Glutamatergic neuron (in vitro differentiated cells): ENCODE measurements at regions not wholly inside any gene's neighbourhood (a gene's known extent, or its start where the extent isn't known, plus 50 kb on each side); places are given as distances from the start of the nearest gene placed in this dataset.
A peak's percentile ranks its signal among the peaks of the same experiment; 100 is the strongest.

Experiments
- DNase-seq: peaks from one replicate; pipeline ENCODE4 v3.0.0; 2022
- H3K27ac Mint-ChIP-seq: one replicate; pipeline ENCODE4 v1.8.0; 2020; ENCODE audit warnings: mild to moderate bottlenecking, mixed read lengths, inconsistent platforms; ENCODE audit not compliant: unreplicated experiment
- H3K27me3 Mint-ChIP-seq: one replicate; pipeline ENCODE4 v1.8.0; 2020; ENCODE audit warnings: mild to moderate bottlenecking, moderate library complexity, mixed read lengths, inconsistent platforms; ENCODE audit not compliant: unreplicated experiment
- H3K36me3 Mint-ChIP-seq: one replicate; pipeline ENCODE4 v1.8.0; 2020; ENCODE audit warnings: mild to moderate bottlenecking, mixed read lengths, inconsistent platforms; ENCODE audit not compliant: unreplicated experiment
- H3K4me1 Mint-ChIP-seq: one replicate; pipeline ENCODE4 v1.8.0; 2020; ENCODE audit warnings: mild to moderate bottlenecking, low read depth, mixed read lengths, inconsistent platforms; ENCODE audit not compliant: unreplicated experiment
- H3K4me3 Mint-ChIP-seq: one replicate; pipeline ENCODE4 v1.8.0; 2020; ENCODE audit warnings: mild to moderate bottlenecking, mixed read lengths, inconsistent platforms; ENCODE audit not compliant: unreplicated experiment
- H3K9me3 Mint-ChIP-seq: one replicate; pipeline ENCODE4 v1.8.0; 2020; ENCODE audit warnings: mild to moderate bottlenecking, moderate library complexity, mixed read lengths, inconsistent platforms; ENCODE audit not compliant: unreplicated experiment
- TF ChIP-seq, protein P1 (sequence below): fragments of 200-600 bp; sonication (generic); IDR thresholded peaks from one replicate; pipeline ENCODE4 v1.5.0; 2021; ENCODE audit not compliant: partially characterized antibody, unreplicated experiment

DNA sequence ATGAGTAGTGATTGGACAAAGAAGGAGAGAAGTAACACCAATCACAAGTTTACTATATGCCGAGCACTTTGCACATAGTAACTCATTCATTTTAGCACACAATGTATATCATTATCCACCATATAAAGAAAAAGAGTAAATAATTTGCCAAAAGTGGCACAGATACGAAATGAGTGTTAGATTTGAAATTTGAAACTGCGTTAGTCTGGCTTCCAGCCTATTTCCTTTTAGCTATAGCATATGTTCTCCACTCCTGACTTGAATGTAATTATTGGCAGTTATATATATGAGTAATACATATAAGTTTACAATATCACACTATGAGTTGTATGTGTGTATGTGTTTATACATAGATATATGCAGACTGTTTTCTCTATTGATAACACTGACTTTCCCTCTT, 98.6 kb downstream of the NOL4 start:
- Mint-ChIP-seq H3K9me3 (no peaks in the 10 kb centered on the region), H3K4me1 (peaks cover 2% of the 10 kb centered on the region), H3K27ac (no peak overlapping the region), H3K36me3 (no peaks in the 10 kb centered on the region), H3K27me3 (no peaks in the 10 kb centered on the region), H3K4me3 (no peak overlapping the region)
- DNase-seq: no peak
- TF ChIP-seq, protein P1, sequence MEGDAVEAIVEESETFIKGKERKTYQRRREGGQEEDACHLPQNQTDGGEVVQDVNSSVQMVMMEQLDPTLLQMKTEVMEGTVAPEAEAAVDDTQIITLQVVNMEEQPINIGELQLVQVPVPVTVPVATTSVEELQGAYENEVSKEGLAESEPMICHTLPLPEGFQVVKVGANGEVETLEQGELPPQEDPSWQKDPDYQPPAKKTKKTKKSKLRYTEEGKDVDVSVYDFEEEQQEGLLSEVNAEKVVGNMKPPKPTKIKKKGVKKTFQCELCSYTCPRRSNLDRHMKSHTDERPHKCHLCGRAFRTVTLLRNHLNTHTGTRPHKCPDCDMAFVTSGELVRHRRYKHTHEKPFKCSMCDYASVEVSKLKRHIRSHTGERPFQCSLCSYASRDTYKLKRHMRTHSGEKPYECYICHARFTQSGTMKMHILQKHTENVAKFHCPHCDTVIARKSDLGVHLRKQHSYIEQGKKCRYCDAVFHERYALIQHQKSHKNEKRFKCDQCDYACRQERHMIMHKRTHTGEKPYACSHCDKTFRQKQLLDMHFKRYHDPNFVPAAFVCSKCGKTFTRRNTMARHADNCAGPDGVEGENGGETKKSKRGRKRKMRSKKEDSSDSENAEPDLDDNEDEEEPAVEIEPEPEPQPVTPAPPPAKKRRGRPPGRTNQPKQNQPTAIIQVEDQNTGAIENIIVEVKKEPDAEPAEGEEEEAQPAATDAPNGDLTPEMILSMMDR: no peak

DNA sequence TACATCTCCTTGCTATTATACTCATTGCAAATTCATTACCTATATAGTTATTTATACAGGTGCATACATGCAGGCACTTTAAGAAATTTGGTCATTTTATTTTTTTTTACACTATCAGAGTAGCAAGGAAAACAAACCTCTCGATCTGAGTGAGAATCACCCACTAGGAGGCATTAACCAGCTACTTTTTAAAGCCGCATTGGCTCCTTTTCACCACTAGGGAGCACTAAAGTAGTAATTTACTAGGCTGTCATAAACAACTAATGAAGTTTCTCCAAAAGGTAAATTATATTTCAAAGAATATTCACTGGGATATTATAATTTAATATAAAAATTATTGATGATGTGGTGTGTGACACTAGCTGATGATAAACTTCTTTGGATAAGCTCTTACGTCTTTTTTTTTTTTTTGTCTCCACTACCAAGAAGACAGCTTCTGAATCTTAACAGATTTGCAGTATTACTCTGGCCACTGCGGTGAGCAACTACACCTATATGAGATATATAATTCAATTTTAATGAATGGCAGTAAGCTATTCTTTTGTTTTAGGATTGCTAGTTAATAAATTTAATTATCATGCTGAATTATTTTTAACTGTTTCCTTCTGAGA, 101.9 kb downstream of the NOL4 start:
- peak; percentile 19 for DNase-seq
- H3K36me3 Mint-ChIP-seq: no peaks in the 10 kb centered on the region
- H3K4me1 Mint-ChIP-seq: peaks cover 3% of the 10 kb centered on the region
- no peak overlapping the region for H3K27ac Mint-ChIP-seq
- H3K27me3 Mint-ChIP-seq: no peaks in the 10 kb centered on the region
- H3K4me3 Mint-ChIP-seq: no peak overlapping the region
- H3K9me3 Mint-ChIP-seq: no peaks in the 10 kb centered on the region
- TF ChIP-seq, protein P1: peak; percentile 93

DNA sequence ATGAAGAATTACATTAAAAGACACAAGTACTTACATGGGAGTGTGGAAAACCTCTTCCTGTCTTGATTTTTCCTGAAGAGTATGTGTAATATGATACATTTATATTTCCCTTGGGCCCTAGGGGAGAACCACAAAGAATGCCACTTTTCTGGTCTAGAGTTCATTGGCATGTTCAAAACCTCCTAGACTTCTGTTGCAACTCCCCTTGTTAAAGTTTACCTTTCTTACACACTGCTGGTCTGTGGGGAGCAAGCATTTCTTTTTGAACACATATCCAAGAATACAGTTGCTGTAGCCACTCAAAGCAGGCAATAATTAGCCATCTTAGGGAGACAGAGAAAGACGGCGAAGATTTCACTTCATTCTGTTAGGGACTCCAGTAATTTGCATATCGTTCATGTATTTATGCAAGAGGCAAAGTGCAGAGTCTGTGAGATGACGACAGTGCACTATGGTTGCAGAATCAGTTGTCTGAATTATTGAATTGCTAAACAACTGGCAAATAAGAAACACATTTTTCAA, 103.5 kb downstream of the NOL4 start:
- no peaks in the 10 kb centered on the region for H3K9me3 Mint-ChIP-seq
- no peaks in the 10 kb centered on the region for H3K27me3 Mint-ChIP-seq
- peaks cover 3% of the 10 kb centered on the region for H3K4me1 Mint-ChIP-seq
- no peak for DNase-seq
- no peaks in the 10 kb centered on the region for H3K36me3 Mint-ChIP-seq
- no peak overlapping the region for H3K27ac Mint-ChIP-seq
- no peak overlapping the region for H3K4me3 Mint-ChIP-seq
- TF ChIP-seq, protein P1: no peak

DNA sequence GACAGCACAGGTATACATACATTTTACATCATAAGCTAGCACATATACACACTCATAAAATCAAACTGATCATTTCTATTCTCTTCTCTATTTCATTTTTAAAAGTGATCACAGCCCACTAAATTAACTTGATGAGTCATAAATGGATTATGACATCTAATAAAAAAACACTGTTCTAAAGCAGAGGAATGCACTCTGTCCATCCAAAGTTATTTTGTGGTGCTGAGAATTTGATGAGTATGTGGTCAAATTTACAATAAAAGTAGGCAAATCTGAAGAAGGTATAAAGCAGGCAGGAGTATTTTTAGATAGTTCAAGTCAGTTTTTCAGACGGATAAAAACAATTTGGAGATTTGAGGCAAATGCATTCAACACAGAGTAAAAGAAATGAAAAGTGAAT, 104.4 kb downstream of the NOL4 start:
- no peaks in the 10 kb centered on the region for H3K9me3 Mint-ChIP-seq

DNA sequence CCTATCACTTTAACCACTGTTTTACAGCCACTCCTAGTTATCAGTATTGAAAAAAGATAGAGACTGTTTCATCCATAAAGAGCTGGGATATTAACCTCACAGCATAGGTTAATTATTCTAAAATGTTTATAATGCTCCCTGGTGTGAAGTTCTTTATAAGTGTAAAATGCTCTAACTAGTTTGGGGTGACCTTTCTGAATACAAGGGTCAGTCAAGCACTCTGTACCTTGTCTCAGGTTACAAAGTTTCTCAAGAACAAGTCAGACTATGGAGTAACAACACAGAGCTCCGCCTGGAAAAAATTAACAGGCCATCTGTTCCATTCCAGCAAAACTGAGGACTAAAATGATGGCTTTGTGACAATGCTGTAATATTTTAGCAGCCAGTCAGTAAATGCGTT, 107.4 kb downstream of the NOL4 start:
- H3K27me3 Mint-ChIP-seq: no peaks in the 10 kb centered on the region
- no peak overlapping the region for H3K27ac Mint-ChIP-seq

More for the DNA sequence above, 104.4 kb downstream of the NOL4 start:
- DNase-seq: no peak
- Mint-ChIP-seq H3K4me1 (peaks cover 3% of the 10 kb centered on the region), H3K27ac (no peak overlapping the region), H3K36me3 (no peaks in the 10 kb centered on the region), H3K4me3 (no peak overlapping the region), H3K27me3 (no peaks in the 10 kb centered on the region)
- TF ChIP-seq, protein P1: no peak

More for the DNA sequence above, 107.4 kb downstream of the NOL4 start:
- Mint-ChIP-seq H3K4me3 (no peak overlapping the region), H3K9me3 (no peaks in the 10 kb centered on the region), H3K36me3 (no peaks in the 10 kb centered on the region), H3K4me1 (peaks cover 3% of the 10 kb centered on the region)
- TF ChIP-seq, protein P1: no peak
- no peak for DNase-seq
